HuH-7.5 (cell line): ENCODE measurements at regions not wholly inside any gene's neighbourhood (a gene's known extent, or its start where the extent isn't known, plus 50 kb on each side); places are given as distances from the start of the nearest gene placed in this dataset.

Source experiments
- DNase-seq: peaks from one replicate; pipeline ENCODE4 v3.0.0; 2011; ENCODE audit warnings: low spot score

GRCh38 chr16:6929868-6930267 is 402.8 kb upstream of the RBFOX1 start:
- no peak for DNase-seq

DNA sequence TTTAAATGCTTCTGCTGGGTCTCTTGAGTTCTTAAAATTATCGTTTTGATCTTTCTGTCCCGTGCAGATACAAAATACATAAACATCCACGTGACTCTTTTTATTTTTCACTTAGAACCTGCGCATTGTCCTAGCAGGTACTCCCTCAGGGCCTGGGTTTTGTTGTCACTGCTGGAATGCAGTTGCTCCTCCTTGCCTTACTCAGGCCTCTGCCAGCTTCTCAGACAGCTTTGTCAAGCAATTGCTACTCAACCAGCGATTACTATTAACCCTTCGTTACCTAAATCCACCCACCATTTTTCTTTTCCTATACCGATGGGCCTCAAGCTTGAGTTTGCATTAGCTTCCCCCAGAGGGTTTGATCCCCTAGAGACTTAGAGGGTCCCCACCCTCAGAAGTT is 405.9 kb upstream of the RBFOX1 start:
- DNase-seq = no peak

GRCh38 chr16:6926341-6926740 is 406.3 kb upstream of the RBFOX1 start:
- DNase-seq = no peak

DNA sequence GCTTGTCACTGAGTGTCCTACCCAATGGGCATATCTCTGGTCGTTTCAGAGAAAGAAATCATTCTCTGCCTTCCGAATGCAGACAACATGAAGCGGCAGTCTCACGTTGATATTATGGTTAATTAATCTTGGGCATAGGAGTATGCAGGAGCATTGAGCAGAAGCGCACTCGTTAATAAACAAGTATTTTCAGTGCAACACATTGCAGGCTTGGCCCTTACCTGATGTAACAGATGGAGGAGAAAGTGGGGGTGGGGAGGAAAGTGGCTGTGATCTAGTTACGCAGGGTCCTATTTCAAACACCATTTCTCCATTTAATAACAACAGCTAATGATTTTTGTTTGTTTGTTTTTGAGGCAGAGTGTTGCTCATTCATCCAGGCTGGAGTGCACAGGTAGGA is 414.0 kb upstream of the RBFOX1 start:
- DNase-seq = no peak

DNA sequence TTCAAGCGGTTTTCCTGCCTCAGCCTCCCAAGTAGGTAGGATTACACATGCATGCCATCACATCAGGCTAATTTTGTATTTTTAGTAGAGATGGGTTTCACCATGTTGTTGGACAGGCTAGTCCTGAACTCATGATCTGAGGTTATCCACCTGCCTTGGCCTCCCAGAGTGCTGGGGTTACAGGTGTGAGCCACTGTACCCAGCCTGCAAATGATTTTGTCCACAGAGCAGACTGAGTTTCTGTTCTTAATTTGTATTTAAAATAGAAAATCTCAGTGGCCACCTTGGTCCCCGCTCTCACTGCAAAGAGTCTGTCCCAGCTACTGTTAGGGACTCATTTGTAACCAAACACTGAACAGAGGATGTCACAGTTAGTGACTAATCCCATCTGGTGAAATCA is 415.7 kb upstream of the RBFOX1 start:
- no peak for DNase-seq

DNA sequence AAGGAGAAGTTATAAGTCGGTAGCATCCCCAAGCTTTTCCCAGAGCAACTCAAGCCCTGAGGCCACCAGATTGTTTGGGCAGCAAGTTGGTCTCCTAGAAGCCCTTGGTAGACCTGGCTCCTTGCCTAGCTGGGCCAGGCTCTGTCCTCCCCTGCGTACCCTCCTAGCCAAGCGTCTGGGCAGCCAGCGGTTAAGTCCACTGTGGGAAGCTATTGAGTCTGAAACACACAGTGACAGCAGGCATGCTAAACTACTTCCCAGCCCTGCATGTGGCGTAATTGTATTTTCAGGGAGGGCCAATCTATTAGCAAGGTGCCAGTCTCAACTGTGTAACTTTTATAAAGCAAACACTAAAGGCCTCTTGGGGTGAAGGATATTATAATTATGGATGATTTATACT is 419.1 kb upstream of the RBFOX1 start:
- no peak for DNase-seq

GRCh38 chr16:6910301-6910700 is 422.3 kb upstream of the RBFOX1 start:
- no peak for DNase-seq

DNA sequence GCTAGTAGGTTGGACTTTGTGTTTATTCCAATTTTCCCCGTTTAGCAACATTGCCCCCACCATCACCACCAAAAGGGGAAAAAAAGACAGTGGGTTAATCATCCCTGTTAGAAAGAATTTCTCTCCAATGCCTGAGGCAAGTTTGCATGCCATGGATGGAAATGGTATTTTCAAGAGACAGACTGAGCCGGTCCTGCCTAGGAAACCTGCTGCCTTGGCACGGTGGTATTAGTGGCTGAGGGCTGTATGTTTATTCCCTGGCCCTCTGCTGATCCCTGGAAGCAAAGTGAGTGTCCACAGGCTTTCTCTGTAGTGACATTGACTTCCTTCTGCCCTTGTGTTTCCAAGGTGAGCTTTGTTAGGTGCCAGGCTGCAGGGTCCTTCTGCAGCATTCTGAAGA is 427.0 kb upstream of the RBFOX1 start:
- DNase-seq = no peak

- no peak for DNase-seq
These were observed 429.0 kb upstream of the RBFOX1 start for GRCh38 chr16:6903671-6904070.

GRCh38 chr16:6898896-6899295 is 433.7 kb upstream of the RBFOX1 start:
- no peak for DNase-seq

DNA sequence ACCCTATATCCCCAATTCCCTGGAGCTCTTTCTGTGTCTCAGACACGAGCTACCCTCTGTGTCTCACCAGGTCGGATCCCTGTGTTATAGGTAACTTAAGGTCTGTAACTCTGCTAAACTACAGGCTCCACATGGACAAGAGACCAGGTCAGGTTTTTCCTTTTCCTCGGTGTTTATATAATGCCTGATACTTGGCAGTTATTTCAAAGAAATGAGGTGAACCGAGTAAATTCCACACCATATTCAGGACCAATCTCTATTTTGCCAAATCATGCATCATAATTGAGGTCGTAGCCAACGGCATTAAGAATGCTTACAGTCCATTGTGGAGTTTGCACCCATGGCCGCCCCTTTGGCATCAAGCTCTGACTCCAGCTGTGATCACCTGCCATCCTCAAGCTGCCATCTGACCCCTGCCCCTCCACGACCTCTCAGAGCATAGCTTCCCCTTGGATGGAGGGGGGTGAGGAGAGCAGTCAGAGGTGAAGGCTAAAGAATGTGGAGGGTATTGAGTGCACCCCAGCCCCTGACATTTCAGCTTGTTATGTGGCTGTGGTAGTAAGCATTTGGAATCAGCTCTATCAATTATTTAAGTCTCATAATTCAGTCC is 434.7 kb upstream of the RBFOX1 start:
- DNase-seq = no peak

GRCh38 chr16:6892966-6893365 is 439.7 kb upstream of the RBFOX1 start:
- DNase-seq = no peak

GRCh38 chr16:6891496-6891895 is 441.1 kb upstream of the RBFOX1 start:
- DNase-seq = no peak

- DNase-seq = no peak
These were observed 444.1 kb upstream of the RBFOX1 start for GRCh38 chr16:6888531-6888930.

- DNase-seq = no peak
These were observed 448.6 kb upstream of the RBFOX1 start for GRCh38 chr16:6884002-6884401.

- DNase-seq = no peak
These were observed 452.4 kb upstream of the RBFOX1 start for GRCh38 chr16:6880263-6880662.

DNA sequence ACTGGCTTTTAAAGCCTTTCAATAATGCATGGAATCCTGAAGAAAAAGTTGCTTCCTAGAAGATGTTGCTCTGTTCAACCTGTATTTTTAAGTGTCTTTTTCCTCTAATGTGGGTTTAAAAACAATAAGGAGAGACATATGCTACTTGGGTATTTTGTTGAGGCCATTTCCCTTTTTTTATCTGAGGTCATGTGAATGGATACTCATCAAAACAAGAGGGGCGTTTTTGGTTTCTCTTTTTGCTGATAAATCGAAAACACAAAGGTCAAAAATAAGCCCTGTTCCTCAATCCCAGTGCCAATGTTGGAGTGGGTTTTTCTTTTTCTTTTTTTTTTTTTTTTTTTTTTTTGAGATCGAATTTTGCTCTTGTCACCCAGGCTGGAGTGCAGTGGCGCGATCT is 468.0 kb upstream of the RBFOX1 start:
- no peak for DNase-seq

DNA sequence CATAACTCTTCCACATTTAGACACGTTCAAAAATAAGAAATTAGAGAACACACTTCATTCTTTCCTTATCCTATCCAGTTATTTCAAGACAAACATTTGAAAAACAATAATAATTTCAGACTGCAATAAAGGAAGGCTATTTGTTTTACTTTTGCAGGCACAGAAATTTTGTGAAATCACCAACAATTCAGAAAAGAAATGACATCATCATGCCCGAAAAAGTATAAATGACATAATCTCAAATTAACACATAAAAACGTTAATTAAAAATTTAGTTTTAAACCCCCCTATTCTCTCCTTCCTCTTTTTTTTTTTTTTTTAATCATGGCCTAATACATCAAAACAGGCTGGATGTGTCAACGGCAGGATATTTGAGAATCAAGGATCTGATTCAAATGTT is 468.4 kb upstream of the RBFOX1 start:
- no peak for DNase-seq

DNA sequence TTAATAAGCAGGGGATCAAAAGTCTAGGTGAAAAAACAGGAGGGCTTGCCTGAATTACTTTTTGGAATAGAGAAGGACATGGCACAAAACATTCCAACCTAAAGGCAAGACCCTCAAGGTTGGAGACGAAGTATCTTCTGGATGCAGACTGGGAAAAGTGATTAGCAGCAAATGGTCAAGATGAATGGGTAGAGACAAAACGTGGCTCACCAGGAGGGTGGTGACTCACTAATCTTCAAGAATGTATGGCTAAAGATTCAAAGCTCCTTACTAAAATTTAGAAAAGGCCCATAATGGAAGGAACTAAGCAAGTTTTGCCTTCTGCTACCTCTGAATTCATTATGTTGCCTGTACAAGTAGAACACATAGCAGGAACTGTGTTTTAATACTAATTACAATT is 469.5 kb upstream of the RBFOX1 start:
- DNase-seq = no peak

DNA sequence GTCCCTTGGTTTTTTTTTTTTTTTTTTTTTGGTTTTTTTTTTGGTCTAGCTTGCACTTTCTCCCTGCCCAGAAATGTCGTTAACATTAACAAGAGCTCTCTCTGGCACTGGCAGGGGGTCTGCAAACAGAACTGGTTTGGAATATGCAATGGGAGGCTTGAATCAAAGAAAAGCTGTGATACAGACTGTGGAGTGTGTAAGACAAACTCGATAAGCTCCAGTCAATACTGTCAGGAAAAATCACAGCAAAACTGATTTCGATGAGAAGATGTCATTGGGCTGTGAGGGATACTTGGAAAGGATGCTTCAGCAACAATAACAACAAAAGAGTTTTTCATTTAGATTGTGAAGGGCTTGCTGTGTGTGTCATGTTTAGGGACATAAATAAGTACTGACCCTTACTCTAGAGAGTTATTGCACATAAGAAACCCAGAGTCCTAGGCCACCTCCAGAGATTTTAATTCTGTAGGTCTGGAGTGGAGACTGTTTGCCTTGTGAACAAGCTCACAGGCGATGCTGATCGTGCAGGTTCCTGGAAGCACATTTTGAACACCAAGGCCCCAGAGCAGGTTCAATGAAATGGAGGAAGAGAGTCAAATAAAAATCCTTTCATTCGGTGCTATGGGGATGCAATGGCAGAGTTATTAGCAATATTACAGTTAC is 470.7 kb upstream of the RBFOX1 start:
- DNase-seq = no peak

DNA sequence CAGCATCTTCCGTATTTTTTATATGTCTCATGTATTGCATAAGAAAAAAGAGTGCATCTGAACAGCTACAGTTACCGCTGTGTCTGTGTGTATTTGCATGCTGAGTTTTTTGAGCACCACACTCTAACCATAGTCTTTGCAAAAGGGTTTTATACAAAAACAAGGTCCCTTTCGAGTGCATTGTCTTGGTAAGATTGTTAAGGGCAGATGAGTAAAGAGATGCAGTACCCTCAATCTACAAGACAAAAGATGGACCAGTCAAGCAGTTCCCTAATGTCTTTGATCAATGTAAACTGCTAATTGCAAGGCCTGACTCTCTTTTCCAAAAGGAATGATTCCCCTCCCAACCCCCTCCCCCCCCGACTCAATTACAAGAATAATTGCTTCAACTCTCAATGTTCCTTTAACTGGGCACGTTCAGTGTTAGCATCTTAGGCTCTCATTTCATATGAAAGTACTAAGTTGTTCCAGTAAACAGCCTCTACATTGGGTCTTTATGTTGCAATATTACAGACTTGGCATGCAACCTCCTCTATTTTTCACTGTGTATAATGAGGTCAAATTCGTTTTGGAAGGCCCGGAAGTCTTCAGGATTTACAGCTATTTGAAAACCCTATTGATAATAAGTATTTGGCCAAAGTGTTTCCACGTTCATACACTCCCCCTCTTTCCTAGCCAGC is 471.4 kb upstream of the RBFOX1 start:
- DNase-seq = no peak

GRCh38 chr16:6857575-6857974 is 475.1 kb upstream of the RBFOX1 start:
- DNase-seq = no peak

GRCh38 chr16:6856578-6856977 is 476.1 kb upstream of the RBFOX1 start:
- DNase-seq = no peak

DNA sequence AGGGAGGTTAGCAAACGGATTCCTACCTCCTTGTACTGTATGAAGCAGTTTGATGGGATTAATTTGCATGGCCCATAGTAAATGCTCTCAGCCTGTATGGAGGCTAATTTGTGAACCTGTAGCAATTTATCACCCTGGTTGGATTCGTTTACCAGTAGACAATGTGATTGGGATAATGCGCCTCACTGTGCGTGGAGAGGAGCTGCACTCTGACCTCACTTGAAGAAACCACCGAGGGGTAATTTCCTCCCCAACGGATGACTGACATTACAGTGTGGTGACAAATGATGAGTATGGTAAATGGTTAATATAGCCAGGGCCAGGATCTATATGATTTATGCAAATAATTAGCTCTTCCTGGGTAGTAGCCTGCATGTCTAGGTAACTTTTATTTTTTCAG is 479.1 kb upstream of the RBFOX1 start:
- no peak for DNase-seq
